Activated naive CD4-positive, alpha-beta T cell treated with Interleukin-2 at 50 U/mL for 16 hours (primary cell): ENCODE measurements at regions not wholly inside any gene's neighbourhood (a gene's known extent, or its start where the extent isn't known, plus 50 kb on each side); places are given as distances from the start of the nearest gene placed in this dataset.

ENCODE experiments used
- DNase-seq: peaks from one replicate; pipeline ENCODE4 v3.0.0-alpha.2; 2020

GRCh38 chr16:6249863-6250262 is 1082.8 kb upstream of the RBFOX1 start:
- DNase-seq, result no peak

GRCh38 chr16:6248199-6248598 is 1084.4 kb upstream of the RBFOX1 start:
- DNase-seq, result no peak

GRCh38 chr16:6247775-6248174 is 1084.9 kb upstream of the RBFOX1 start:
- no peak for DNase-seq

- DNase-seq, result no peak
Measured at GRCh38 chr16:6247150-6247549, 1085.5 kb upstream of the RBFOX1 start.

GRCh38 chr16:6246266-6246665 is 1086.4 kb upstream of the RBFOX1 start:
- no peak for DNase-seq

- no peak for DNase-seq
Measured at GRCh38 chr16:6232056-6232455, 1100.6 kb upstream of the RBFOX1 start.

- no peak for DNase-seq
Measured at GRCh38 chr16:6231398-6231797, 1101.2 kb upstream of the RBFOX1 start.

GRCh38 chr16:6229186-6229585 is 1103.5 kb upstream of the RBFOX1 start:
- no peak for DNase-seq

GRCh38 chr16:6218855-6219254 is 1113.8 kb upstream of the RBFOX1 start:
- DNase-seq, result no peak

GRCh38 chr16:6216836-6217235 is 1115.8 kb upstream of the RBFOX1 start:
- no peak for DNase-seq

GRCh38 chr16:6211644-6212043 is 1114.0 kb upstream of the EEF2KMT start:
- no peak for DNase-seq

- DNase-seq, result no peak
Measured at GRCh38 chr16:6209355-6209930, 1111.8 kb upstream of the EEF2KMT start.

GRCh38 chr16:6207580-6207979 is 1110.0 kb upstream of the EEF2KMT start:
- no peak for DNase-seq

- no peak for DNase-seq
Measured at GRCh38 chr16:6207124-6207523, 1109.5 kb upstream of the EEF2KMT start.

GRCh38 chr16:6206080-6206479 is 1108.5 kb upstream of the EEF2KMT start:
- no peak for DNase-seq

GRCh38 chr16:6204945-6205344 is 1107.3 kb upstream of the EEF2KMT start:
- DNase-seq, result no peak

- DNase-seq, result no peak
Measured at GRCh38 chr16:6200861-6201260, 1103.3 kb upstream of the EEF2KMT start.

- no peak for DNase-seq
Measured at GRCh38 chr16:6200271-6200670, 1102.7 kb upstream of the EEF2KMT start.

GRCh38 chr16:6195966-6196365 is 1098.4 kb upstream of the EEF2KMT start:
- DNase-seq, result no peak

GRCh38 chr16:6193718-6194117 is 1096.1 kb upstream of the EEF2KMT start:
- DNase-seq, result no peak

- DNase-seq, result no peak
Measured at GRCh38 chr16:6192984-6193383, 1095.4 kb upstream of the EEF2KMT start.

- no peak for DNase-seq
Measured at GRCh38 chr16:6192532-6192931, 1094.9 kb upstream of the EEF2KMT start.

- no peak for DNase-seq
Measured at GRCh38 chr16:6190776-6191175, 1093.2 kb upstream of the EEF2KMT start.

GRCh38 chr16:6189216-6189615 is 1091.6 kb upstream of the EEF2KMT start:
- DNase-seq, result no peak

- DNase-seq, result no peak
Measured at GRCh38 chr16:6177616-6178180, 1080.1 kb upstream of the EEF2KMT start.
